ENCODE measurements at regions not wholly inside any gene's neighbourhood (a gene's known extent, or its start where the extent isn't known, plus 50 kb on each side); places are given as distances from the start of the nearest gene placed in this dataset.

DNA sequence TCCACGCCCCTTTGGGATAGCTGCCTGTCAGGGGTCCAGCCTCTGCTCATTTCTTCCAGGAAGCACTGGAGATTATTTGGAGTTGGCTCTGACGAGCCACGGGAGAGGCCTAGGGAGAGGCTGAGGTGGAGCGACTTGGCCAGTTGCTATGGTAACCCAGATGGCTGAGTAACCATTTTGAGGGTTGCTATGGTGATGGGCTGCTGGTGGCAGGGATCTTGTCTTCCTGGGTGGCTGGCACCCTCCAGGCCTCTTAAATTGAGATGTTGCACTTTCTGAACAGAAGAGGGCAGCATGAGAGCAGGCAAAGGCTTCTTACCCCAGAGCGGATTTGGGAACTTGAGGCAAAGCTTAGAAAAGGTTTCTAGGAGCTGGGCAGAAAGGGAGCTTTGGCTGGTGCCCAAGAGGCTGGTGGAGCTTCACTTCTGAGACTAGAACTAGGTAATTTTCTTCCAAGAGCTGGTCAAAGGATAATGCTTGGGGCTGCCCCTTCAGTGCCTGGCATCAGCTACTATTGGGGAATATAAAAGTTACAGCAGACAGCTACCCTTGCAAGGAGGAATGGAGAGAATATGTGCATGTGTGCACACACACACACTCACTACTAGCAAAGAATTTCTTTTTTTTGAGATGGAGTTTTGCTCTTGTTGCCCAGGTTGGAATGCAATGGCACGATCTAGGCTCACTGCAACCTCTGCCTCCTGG is 72.5 kb downstream of the NDUFS5 start (continued):
- TF ChIP-seq ZNF592 (IDR thresholded peaks at IDR 0.05) (no peak), BACH1 (tag; IDR thresholded peaks at IDR 0.05) (0 out of 2 replicates have a peak, but pooled peaks have one; percentile 12), EHMT2 (IDR thresholded peaks at IDR 0.05) (no peak), YY1 (IDR thresholded peaks at IDR 0.05; ENCODE audit: borderline replicate concordance in 1 of 3, control insufficient read depth in 1 of 3, extremely low read depth in 1 of 3, insufficient read depth in 3 of 3, insufficient read length in 1 of 3, insufficient replicate concordance in 2 of 3, low read depth in 1 of 3, low read length in 2 of 3) (peak in 1 of 3 experiments; percentile 50), ATF3 (IDR thresholded peaks at IDR 0.05) (no peak), ATF3 (CRISPR knock-in tag; conservative IDR thresholded peaks at IDR 0.05) (0 out of 2 replicates have a peak, but pooled peaks have one; percentile 35), ETV1 (tag; conservative IDR thresholded peaks at IDR 0.05; ENCODE audit: low read depth) (no peak)
- TF ChIP-seq, protein P1, sequence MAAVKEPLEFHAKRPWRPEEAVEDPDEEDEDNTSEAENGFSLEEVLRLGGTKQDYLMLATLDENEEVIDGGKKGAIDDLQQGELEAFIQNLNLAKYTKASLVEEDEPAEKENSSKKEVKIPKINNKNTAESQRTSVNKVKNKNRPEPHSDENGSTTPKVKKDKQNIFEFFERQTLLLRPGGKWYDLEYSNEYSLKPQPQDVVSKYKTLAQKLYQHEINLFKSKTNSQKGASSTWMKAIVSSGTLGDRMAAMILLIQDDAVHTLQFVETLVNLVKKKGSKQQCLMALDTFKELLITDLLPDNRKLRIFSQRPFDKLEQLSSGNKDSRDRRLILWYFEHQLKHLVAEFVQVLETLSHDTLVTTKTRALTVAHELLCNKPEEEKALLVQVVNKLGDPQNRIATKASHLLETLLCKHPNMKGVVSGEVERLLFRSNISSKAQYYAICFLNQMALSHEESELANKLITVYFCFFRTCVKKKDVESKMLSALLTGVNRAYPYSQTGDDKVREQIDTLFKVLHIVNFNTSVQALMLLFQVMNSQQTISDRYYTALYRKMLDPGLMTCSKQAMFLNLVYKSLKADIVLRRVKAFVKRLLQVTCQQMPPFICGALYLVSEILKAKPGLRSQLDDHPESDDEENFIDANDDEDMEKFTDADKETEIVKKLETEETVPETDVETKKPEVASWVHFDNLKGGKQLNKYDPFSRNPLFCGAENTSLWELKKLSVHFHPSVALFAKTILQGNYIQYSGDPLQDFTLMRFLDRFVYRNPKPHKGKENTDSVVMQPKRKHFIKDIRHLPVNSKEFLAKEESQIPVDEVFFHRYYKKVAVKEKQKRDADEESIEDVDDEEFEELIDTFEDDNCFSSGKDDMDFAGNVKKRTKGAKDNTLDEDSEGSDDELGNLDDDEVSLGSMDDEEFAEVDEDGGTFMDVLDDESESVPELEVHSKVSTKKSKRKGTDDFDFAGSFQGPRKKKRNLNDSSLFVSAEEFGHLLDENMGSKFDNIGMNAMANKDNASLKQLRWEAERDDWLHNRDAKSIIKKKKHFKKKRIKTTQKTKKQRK (IDR thresholded peaks at IDR 0.05; ENCODE audit: borderline replicate concordance, low read depth, low read length): no peak
